GM18519 (cell line): ENCODE measurements at regions not wholly inside any gene's neighbourhood (a gene's known extent, or its start where the extent isn't known, plus 50 kb on each side); places are given as distances from the start of the nearest gene placed in this dataset.

Experiments used
- ATAC-seq: cut with Tn5 transposase; IDR thresholded peaks from one replicate; pipeline ENCODE4 v1.9.1; 2021; ENCODE audit warnings: mild to moderate bottlenecking, moderate library complexity; ENCODE audit not compliant: unreplicated experiment, low FRiP score

DNA sequence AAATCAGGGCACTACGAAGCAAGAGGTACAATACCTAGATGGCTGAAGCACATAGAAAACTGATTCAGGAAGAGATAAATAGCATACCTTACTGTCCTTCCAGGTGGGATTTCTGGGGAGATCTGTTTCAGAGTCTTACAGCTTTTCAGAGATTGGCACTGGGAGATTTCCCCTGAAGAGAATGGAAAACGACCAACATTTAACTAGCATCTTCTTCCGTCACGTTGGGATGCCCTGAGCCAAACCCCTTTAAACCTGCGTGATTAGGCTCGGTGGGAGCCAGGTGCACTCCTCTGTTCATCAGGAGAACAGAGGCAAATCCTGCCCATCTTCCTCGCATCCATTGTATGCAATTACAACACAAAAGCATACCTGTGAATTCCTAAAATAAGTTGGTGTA lies 614.5 kb downstream of the HDGFL1 start:
- ATAC-seq, result no peak

DNA sequence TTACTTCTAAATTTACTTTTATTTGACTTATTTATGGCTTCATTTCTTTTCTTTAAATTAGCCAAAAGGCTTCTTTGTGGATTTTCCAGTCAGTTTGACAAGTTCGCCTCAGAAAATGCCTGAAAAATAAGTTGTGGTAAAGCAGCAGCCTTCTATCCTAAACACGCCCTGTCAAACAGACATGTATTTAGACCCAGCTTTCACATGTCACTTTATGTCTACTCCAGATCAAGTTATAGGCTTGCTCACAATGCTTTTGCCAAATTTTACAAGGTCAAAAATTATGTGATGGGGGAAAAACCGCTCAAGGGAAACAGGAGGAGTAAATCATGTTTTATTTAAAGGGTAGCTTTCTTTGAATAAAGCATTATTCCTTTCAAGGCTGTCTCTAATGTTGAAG lies 615.0 kb downstream of the HDGFL1 start:
- no peak for ATAC-seq

- no peak for ATAC-seq
These were observed 626.1 kb downstream of the HDGFL1 start for GRCh38 chr6:23195487-23195886.

GRCh38 chr6:23199541-23199940 lies 630.2 kb downstream of the HDGFL1 start:
- no peak for ATAC-seq

DNA sequence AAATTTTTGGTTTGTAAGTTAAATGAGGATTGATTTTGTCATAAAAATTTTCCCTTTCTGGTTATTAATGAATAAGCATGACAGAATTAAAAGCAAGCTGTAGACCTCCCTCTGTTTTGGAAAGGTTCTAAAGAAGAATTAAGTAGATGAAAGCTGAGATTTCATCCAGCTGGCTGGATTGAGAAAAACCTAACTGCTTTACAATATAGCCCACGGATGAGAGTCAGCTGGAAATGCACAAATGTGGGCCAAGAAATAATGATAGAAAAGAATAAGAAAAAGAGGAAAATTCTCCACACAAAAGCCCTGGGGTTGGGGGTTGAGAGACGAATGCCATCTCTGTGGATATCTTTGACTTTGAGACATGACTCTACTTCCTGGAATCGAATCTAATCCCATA lies 631.6 kb downstream of the HDGFL1 start:
- no peak for ATAC-seq

GRCh38 chr6:23202207-23202606 lies 632.8 kb downstream of the HDGFL1 start:
- no peak for ATAC-seq

- ATAC-seq, result no peak
These were observed 643.0 kb downstream of the HDGFL1 start for GRCh38 chr6:23212398-23212797.

GRCh38 chr6:23213193-23213592 lies 643.8 kb downstream of the HDGFL1 start:
- no peak for ATAC-seq

- no peak for ATAC-seq
These were observed 644.3 kb downstream of the HDGFL1 start for GRCh38 chr6:23213651-23214050.

DNA sequence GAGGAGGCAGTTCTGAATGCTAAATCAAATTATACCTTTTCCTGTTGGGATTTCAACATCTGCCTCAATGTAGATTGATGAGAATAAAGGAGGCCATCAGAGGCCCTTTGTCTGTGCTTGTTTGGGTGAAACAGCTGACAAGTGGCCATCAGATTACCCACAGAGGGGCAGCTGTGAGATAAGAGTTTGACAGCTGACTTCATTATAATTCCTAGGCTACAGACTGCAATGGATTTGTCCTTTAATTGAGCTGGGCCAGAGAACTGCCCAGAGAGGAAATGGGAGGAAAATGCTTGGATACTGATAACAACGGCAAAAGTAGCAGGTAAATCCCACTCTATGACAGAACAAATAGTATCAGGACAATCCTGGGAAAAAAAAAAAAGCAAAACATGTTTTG lies 649.4 kb downstream of the HDGFL1 start:
- no peak for ATAC-seq

- no peak for ATAC-seq
These were observed 653.4 kb downstream of the HDGFL1 start for GRCh38 chr6:23222724-23223123.

DNA sequence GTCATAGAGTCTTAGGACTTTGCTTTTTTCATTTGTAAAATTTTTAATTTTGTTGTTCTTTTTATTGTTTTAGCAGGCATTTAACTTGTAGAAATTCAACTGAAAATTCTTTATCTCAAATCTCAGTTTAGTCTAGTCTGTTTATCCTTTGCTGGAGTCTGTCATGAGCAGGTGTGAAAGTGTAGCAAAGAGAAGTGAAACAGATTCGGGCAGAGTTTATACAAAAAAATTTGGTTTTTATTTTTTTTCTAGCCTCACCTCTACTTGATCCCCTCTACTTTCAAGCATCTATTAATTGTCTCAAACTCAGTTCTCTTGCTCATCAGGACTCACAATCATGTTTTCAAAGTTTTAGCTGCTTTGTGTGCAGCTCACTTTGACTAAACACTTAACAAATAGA lies 655.2 kb downstream of the HDGFL1 start:
- no peak for ATAC-seq

DNA sequence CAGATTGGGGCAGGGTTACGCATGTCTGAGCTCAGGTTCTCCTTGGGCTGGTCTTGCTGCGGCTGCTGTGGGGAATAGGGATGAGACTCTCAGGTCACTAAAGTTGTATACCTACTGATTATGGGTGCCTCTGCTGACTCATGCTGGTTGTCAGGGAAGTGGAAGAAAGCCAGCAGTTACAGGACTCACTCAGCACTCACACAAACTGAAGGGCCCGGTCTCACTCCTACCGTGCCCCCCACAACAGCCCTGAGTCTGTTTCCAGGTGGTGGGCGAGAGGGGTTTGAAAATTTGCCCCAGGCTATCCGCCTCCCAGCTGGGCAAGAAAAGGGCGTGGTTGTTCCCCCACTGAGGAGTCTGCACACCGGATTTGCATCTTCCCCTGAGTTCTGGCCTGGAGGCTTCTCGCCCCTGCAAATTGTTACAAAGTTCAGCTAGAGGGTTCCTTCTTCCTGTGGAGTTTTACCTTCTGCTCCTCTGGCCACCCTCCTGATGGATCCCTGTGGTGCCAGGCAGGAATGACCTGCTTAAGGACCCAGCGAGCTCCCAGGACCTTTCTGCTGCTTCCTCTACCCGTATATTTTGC lies 659.2 kb downstream of the HDGFL1 start:
- ATAC-seq, result no peak

- ATAC-seq, result no peak
These were observed 674.5 kb downstream of the HDGFL1 start for GRCh38 chr6:23243854-23244253.

DNA sequence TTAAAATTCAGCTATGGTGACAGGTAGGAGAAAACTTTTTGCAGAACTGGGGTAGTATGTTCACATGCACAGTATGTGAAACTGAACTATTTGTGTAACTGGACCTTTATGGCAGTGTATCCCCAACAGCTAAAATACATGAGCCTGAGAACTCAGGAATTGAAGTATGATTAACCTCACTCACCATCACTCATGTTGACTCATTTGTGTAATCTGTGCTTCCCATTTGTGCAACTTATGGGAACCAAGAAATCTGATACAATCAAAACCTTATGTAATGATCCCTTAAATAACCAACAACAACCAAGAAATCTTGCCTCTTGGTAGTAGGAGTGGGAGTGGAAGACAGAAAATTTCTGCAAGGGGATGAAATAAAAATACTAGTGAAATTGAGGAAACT lies 674.9 kb downstream of the HDGFL1 start:
- no peak for ATAC-seq

GRCh38 chr6:23245572-23245971 lies 676.2 kb downstream of the HDGFL1 start:
- ATAC-seq, result no peak

GRCh38 chr6:23246896-23247295 lies 677.5 kb downstream of the HDGFL1 start:
- no peak for ATAC-seq

- ATAC-seq, result no peak
These were observed 681.2 kb downstream of the HDGFL1 start for GRCh38 chr6:23250556-23250955.

DNA sequence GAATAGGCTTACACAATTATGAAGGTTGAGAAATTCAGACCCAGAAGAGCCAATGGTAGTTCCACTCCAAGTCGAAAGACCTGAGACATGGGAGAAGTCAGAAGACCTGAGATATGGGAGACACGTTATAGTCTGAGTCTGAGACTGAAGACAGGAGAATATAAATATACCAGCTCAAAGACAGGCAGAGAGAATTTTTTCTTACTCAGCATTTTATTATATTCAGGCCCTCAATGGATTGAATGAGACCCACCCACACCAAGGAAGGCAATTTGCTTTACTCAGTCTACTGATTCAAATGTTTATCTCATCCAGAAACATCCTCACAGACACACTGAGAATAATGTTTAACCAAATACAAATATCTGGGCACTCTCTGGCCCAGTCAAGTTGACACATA lies 693.5 kb downstream of the HDGFL1 start:
- no peak for ATAC-seq

- ATAC-seq, result no peak
These were observed 695.9 kb downstream of the HDGFL1 start for GRCh38 chr6:23265270-23265669.

GRCh38 chr6:23266536-23266935 lies 697.2 kb downstream of the HDGFL1 start:
- no peak for ATAC-seq

- no peak for ATAC-seq
These were observed 698.3 kb downstream of the HDGFL1 start for GRCh38 chr6:23267651-23268050.

GRCh38 chr6:23268348-23268747 lies 699.0 kb downstream of the HDGFL1 start:
- no peak for ATAC-seq
